Prostate gland (tissue), 2 donors: ENCODE measurements at regions not wholly inside any gene's neighbourhood (a gene's known extent, or its start where the extent isn't known, plus 50 kb on each side); places are given as distances from the start of the nearest gene placed in this dataset.

Experiments used
- POLR2A ChIP-seq: fragments of 450-650 bp; IDR thresholded peaks from one replicate; pipeline ENCODE4 v1.6.1; 2016; ENCODE audit warnings: antibody characterized with exemption, mild to moderate bottlenecking
- POLR2AphosphoS5 ChIP-seq: sonication (generic); formaldehyde crosslinking; IDR thresholded peaks from one replicate; pipeline ENCODE4 v1.6.1; 2017; ENCODE audit warnings: antibody characterized with exemption
- TF ChIP-seq, protein P1 (sequence below), 4 experiments: fragments of 200-600 bp in 2 of 4; fragments of 450-650 bp in 2 of 4; sonication (generic) in 2 of 4; IDR thresholded peaks; 1 replicate in 3 of 4; 2 replicates in 1 of 4; pipeline ENCODE4 v1.5.1; 2016 to 2019; ENCODE audit warnings: antibody characterized with exemption in 4 of 4, mild to moderate bottlenecking in 2 of 4, moderate library complexity in 2 of 4

DNA sequence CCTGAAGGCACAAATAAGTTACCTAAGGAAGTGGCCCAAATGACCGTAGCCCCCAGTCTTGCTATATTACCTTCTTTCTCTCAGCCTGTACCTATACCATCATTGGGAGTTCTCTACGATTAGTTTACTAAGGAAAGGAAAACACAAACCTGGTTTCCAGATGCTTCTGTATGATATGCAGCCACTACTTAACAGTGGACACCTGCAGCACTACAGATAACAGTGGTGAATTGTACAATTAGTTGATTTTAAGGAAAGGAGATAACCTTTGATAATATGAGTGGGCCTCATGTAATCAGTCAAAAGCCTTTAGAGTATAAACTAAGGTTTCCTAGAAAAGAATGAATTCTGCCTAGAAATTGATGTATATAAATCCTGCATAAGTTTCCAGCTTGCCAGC, 1157.4 kb downstream of the KCNT2 start:
- TF ChIP-seq, protein P1, sequence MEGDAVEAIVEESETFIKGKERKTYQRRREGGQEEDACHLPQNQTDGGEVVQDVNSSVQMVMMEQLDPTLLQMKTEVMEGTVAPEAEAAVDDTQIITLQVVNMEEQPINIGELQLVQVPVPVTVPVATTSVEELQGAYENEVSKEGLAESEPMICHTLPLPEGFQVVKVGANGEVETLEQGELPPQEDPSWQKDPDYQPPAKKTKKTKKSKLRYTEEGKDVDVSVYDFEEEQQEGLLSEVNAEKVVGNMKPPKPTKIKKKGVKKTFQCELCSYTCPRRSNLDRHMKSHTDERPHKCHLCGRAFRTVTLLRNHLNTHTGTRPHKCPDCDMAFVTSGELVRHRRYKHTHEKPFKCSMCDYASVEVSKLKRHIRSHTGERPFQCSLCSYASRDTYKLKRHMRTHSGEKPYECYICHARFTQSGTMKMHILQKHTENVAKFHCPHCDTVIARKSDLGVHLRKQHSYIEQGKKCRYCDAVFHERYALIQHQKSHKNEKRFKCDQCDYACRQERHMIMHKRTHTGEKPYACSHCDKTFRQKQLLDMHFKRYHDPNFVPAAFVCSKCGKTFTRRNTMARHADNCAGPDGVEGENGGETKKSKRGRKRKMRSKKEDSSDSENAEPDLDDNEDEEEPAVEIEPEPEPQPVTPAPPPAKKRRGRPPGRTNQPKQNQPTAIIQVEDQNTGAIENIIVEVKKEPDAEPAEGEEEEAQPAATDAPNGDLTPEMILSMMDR (IDR thresholded peaks at IDR 0.05) = no peak
- no peak for TF ChIP-seq POLR2A
- no peak for TF ChIP-seq POLR2AphosphoS5
